Astrocyte (in vitro differentiated cells and primary cell): ENCODE measurements at regions not wholly inside any gene's neighbourhood (a gene's known extent, or its start where the extent isn't known, plus 50 kb on each side); places are given as distances from the start of the nearest gene placed in this dataset.

ENCODE experiments used
- EZH2 ChIP-seq: IDR thresholded peaks from 2 replicates; pipeline ENCODE4 v1.6.1; 2012; ENCODE audit warnings: mild to moderate bottlenecking, low read length, inconsistent platforms; ENCODE audit not compliant: insufficient read depth
- TF ChIP-seq, protein P1 (sequence below): IDR thresholded peaks from 2 replicates; pipeline ENCODE4 v1.5.1; 2011; ENCODE audit warnings: low read depth, mild to moderate bottlenecking, inconsistent platforms, low read length, moderate library complexity; ENCODE audit not compliant: insufficient read depth

DNA sequence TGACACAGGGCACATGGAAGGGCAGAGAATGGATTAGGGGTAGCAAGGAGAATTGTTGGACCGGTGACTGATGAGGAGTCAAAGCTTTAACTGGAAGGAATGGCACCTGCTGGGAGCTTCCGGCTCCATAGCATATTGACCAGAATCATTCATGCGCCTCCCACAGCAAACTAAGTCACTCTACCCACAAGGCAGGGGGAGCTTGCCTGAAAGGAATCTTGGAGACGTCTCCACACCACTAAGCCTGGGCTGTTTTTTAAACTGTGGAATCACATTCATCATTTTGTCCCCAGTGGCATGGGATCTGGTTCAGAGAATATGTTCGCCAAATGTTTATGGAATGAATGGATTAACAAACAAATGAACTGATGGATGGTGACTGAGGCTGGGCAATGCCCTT is 57.0 kb upstream of the ITGA11 start:
- TF ChIP-seq, protein P1, sequence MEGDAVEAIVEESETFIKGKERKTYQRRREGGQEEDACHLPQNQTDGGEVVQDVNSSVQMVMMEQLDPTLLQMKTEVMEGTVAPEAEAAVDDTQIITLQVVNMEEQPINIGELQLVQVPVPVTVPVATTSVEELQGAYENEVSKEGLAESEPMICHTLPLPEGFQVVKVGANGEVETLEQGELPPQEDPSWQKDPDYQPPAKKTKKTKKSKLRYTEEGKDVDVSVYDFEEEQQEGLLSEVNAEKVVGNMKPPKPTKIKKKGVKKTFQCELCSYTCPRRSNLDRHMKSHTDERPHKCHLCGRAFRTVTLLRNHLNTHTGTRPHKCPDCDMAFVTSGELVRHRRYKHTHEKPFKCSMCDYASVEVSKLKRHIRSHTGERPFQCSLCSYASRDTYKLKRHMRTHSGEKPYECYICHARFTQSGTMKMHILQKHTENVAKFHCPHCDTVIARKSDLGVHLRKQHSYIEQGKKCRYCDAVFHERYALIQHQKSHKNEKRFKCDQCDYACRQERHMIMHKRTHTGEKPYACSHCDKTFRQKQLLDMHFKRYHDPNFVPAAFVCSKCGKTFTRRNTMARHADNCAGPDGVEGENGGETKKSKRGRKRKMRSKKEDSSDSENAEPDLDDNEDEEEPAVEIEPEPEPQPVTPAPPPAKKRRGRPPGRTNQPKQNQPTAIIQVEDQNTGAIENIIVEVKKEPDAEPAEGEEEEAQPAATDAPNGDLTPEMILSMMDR, result no peak
- TF ChIP-seq EZH2, result no peak
